IPS DF 6.9 (cell line): ENCODE measurements at regions not wholly inside any gene's neighbourhood (a gene's known extent, or its start where the extent isn't known, plus 50 kb on each side); places are given as distances from the start of the nearest gene placed in this dataset.

Experiments used
- DNase-seq: peaks from one replicate; pipeline ENCODE4 v3.0.0-alpha.2; 2013; ENCODE audit warnings: low read depth, low spot score
- H3K27ac ChIP-seq: one replicate; pipeline ENCODE4 v1.5.1; 2013; ENCODE audit warnings: low read length, control low read depth
- H3K27me3 ChIP-seq: 2 replicates; pipeline ENCODE4 v1.6.1; 2013; ENCODE audit warnings: mild to moderate bottlenecking, low read length; ENCODE audit not compliant: control insufficient read depth, insufficient read depth
- H3K36me3 ChIP-seq: 2 replicates; pipeline ENCODE4 v1.6.1; 2013; ENCODE audit warnings: low read length; ENCODE audit not compliant: control insufficient read depth, insufficient read depth
- H3K4me1 ChIP-seq: 2 replicates; pipeline ENCODE4 v1.6.1; 2013; ENCODE audit warnings: low read length; ENCODE audit not compliant: control insufficient read depth, insufficient read depth
- H3K4me3 ChIP-seq: 2 replicates; pipeline ENCODE4 v1.5.1; 2013; ENCODE audit warnings: mild to moderate bottlenecking, low read length
- H3K9me3 ChIP-seq: 2 replicates; pipeline ENCODE4 v1.6.1; 2013; ENCODE audit warnings: low read length, inconsistent platforms; ENCODE audit not compliant: control insufficient read depth, insufficient read depth
- WGBS: extraction: QIAGEN DNeasy Blood & Tissue Kit; methylation state at CpG from one replicate; pipeline ENCODE4 v1.1.7; 2013; ENCODE audit warnings: mixed read lengths, missing lambda C conversion rate; ENCODE audit not compliant: insufficient read length, insufficient coverage; 5-methylcytosine and 5-hydroxymethylcytosine counted together

- no CpG with 5 or more reads among the region's 12 CpGs for WGBS
- no peaks in the 10 kb centered on the region for H3K36me3 ChIP-seq
- H3K9me3 ChIP-seq, result no peaks in the 10 kb centered on the region
- H3K4me1 ChIP-seq, result no peaks in the 10 kb centered on the region
- no peak overlapping the region for H3K27ac ChIP-seq
- H3K27me3 ChIP-seq, result 0 out of 2 replicates have a peak, but pooled peaks cover 1% of the 10 kb centered on the region
- no peak for DNase-seq
- no peak overlapping the region for H3K4me3 ChIP-seq
These were observed 51.6 kb upstream of the MYL2 start for GRCh38 chr12:110971936-110972335.

- Histone ChIP-seq H3K36me3 (no peaks in the 10 kb centered on the region), H3K4me3 (no peak overlapping the region), H3K4me1 (no peaks in the 10 kb centered on the region), H3K27ac (no peak overlapping the region), H3K27me3 (0 out of 2 replicates have a peak, but pooled peaks cover 1% of the 10 kb centered on the region), H3K9me3 (no peaks in the 10 kb centered on the region)
- no CpG with 5 or more reads among the region's 1 CpG for WGBS
- no peak for DNase-seq
These were observed 51.0 kb upstream of the MYL2 start for GRCh38 chr12:110971189-110971920.
